ENCODE measurements at regions not wholly inside any gene's neighbourhood (a gene's known extent, or its start where the extent isn't known, plus 50 kb on each side); places are given as distances from the start of the nearest gene placed in this dataset.

GRCh38 chr14:101017209-101017608, 113.7 kb upstream of the RTL1 start:
- DNase-seq (ENCODE audit: low read depth, low spot score) = no peak
- TF ChIP-seq EZH2 (IDR thresholded peaks at IDR 0.05) = no peak
- H3K4me3 ChIP-seq = no peak overlapping the region
- no peak overlapping the region; the same call in 1 of the 2 replicates for H3K27ac ChIP-seq
- H3K9ac ChIP-seq (ENCODE audit: insufficient read length) = no peak overlapping the region
- H3K9me3 ChIP-seq (ENCODE audit: low read depth, low read length) = no peaks in the 10 kb centered on the region
- 0 out of 2 replicates have a peak, but pooled peaks cover 3% of the 10 kb centered on the region for H3K36me3 ChIP-seq (ENCODE audit: insufficient read depth, low read length)

GRCh38 chr14:101017806-101018560, 114.5 kb upstream of the RTL1 start:
- no peak overlapping the region for H3K9ac ChIP-seq (ENCODE audit: insufficient read length)
- H3K36me3 ChIP-seq (ENCODE audit: insufficient read depth, low read length) = peaks cover 5% of the 10 kb centered on the region; the same call in 1 of the 2 replicates
- TF ChIP-seq EZH2 (IDR thresholded peaks at IDR 0.05) = no peak
- TF ChIP-seq POLR2AphosphoS5 (IDR thresholded peaks at IDR 0.05; ENCODE audit: borderline replicate concordance, low read depth, low read length) = no peak
- no peak for TF ChIP-seq FOXP2 (optimal IDR thresholded peaks at IDR 0.05; ENCODE audit: control extremely low read depth, extremely low read length, insufficient read depth)
- no peak for DNase-seq (ENCODE audit: low read depth, low spot score)
- no peak overlapping the region for H3K4me3 ChIP-seq
- no peaks in the 10 kb centered on the region for H3K9me3 ChIP-seq (ENCODE audit: low read depth, low read length)
- no peak overlapping the region for H3K27ac ChIP-seq

- no peaks in the 10 kb centered on the region for H3K9me3 ChIP-seq (ENCODE audit: low read depth, low read length)
- H3K36me3 ChIP-seq (ENCODE audit: insufficient read depth, low read length) = peaks cover 9% of the 10 kb centered on the region; the same call in 1 of the 2 replicates
- H3K27ac ChIP-seq = no peak overlapping the region
- no peak overlapping the region for H3K4me3 ChIP-seq
- H3K9ac ChIP-seq (ENCODE audit: insufficient read length) = no peak overlapping the region
- TF ChIP-seq EZH2 (IDR thresholded peaks at IDR 0.05) = no peak
- no peak for TF ChIP-seq POLR2AphosphoS5 (IDR thresholded peaks at IDR 0.05; ENCODE audit: borderline replicate concordance, low read depth, low read length)
- no peak for TF ChIP-seq FOXP2 (optimal IDR thresholded peaks at IDR 0.05; ENCODE audit: control extremely low read depth, extremely low read length, insufficient read depth)
- DNase-seq (ENCODE audit: low read depth, low spot score) = no peak
Observed at GRCh38 chr14:101018561-101019290, 115.2 kb upstream of the RTL1 start.

- no peak for TF ChIP-seq FOXP2 (optimal IDR thresholded peaks at IDR 0.05; ENCODE audit: control extremely low read depth, extremely low read length, insufficient read depth)
- no peak for TF ChIP-seq EZH2 (IDR thresholded peaks at IDR 0.05)
- no peak for TF ChIP-seq POLR2AphosphoS5 (IDR thresholded peaks at IDR 0.05; ENCODE audit: borderline replicate concordance, low read depth, low read length)
- no peak for DNase-seq (ENCODE audit: low read depth, low spot score)
- Histone ChIP-seq H3K4me3 (no peak overlapping the region), H3K9me3 (ENCODE audit: low read depth, low read length) (no peaks in the 10 kb centered on the region), H3K27ac (no peak overlapping the region), H3K9ac (ENCODE audit: insufficient read length) (no peak overlapping the region), H3K36me3 (ENCODE audit: insufficient read depth, low read length) (peaks cover 7% of the 10 kb centered on the region; the same call in 1 of the 2 replicates)
Observed at GRCh38 chr14:101019541-101019940, 116.0 kb upstream of the RTL1 start.

- Histone ChIP-seq H3K9ac (ENCODE audit: insufficient read length) (no peak overlapping the region), H3K9me3 (ENCODE audit: low read depth, low read length) (no peaks in the 10 kb centered on the region), H3K4me3 (no peak overlapping the region), H3K36me3 (ENCODE audit: insufficient read depth, low read length) (peaks cover 7% of the 10 kb centered on the region; the same call in 1 of the 2 replicates), H3K27ac (no peak overlapping the region)
- TF ChIP-seq FOXP2 (optimal IDR thresholded peaks at IDR 0.05; ENCODE audit: control extremely low read depth, extremely low read length, insufficient read depth) (no peak), EZH2 (IDR thresholded peaks at IDR 0.05) (no peak), POLR2AphosphoS5 (IDR thresholded peaks at IDR 0.05; ENCODE audit: borderline replicate concordance, low read depth, low read length) (no peak)
- DNase-seq (ENCODE audit: low read depth, low spot score) = no peak
Observed at GRCh38 chr14:101019990-101020710, 116.6 kb upstream of the RTL1 start.

GRCh38 chr14:101020834-101021370, 117.4 kb upstream of the RTL1 start:
- no peak for TF ChIP-seq FOXP2 (optimal IDR thresholded peaks at IDR 0.05; ENCODE audit: control extremely low read depth, extremely low read length, insufficient read depth)
- no peak for TF ChIP-seq EZH2 (IDR thresholded peaks at IDR 0.05)
- no peak for TF ChIP-seq POLR2AphosphoS5 (IDR thresholded peaks at IDR 0.05; ENCODE audit: borderline replicate concordance, low read depth, low read length)
- Histone ChIP-seq H3K9ac (ENCODE audit: insufficient read length) (no peak overlapping the region), H3K27ac (no peak overlapping the region), H3K36me3 (ENCODE audit: insufficient read depth, low read length) (peaks cover 7% of the 10 kb centered on the region; the same call in 1 of the 2 replicates), H3K9me3 (ENCODE audit: low read depth, low read length) (no peaks in the 10 kb centered on the region), H3K4me3 (no peak overlapping the region)
- DNase-seq (ENCODE audit: low read depth, low spot score) = no peak

GRCh38 chr14:101022121-101022520, 118.6 kb upstream of the RTL1 start:
- no peak overlapping the region for H3K27ac ChIP-seq
- no peak for DNase-seq (ENCODE audit: low read depth, low spot score)
- no peak for TF ChIP-seq EZH2 (IDR thresholded peaks at IDR 0.05)

GRCh38 chr14:101022916-101023435, 119.5 kb upstream of the RTL1 start:
- DNase-seq (ENCODE audit: low read depth, low spot score) = no peak
- H3K27ac ChIP-seq = no peak overlapping the region
- TF ChIP-seq FOXP2 (optimal IDR thresholded peaks at IDR 0.05; ENCODE audit: control extremely low read depth, extremely low read length, insufficient read depth) (no peak), EZH2 (IDR thresholded peaks at IDR 0.05) (no peak)
- H3K36me3 ChIP-seq (ENCODE audit: insufficient read depth, low read length) = peaks cover 9% of the 10 kb centered on the region; the same call in 1 of the 2 replicates
- H3K9ac ChIP-seq (ENCODE audit: insufficient read length) = no peak overlapping the region
- no peaks in the 10 kb centered on the region for H3K9me3 ChIP-seq (ENCODE audit: low read depth, low read length)
- no peak overlapping the region for H3K4me3 ChIP-seq

More at GRCh38 chr14:101022121-101022520, 118.6 kb upstream of the RTL1 start:
- Histone ChIP-seq H3K36me3 (ENCODE audit: insufficient read depth, low read length) (peaks cover 7% of the 10 kb centered on the region; the same call in 1 of the 2 replicates), H3K4me3 (no peak overlapping the region), H3K9ac (ENCODE audit: insufficient read length) (no peak overlapping the region), H3K9me3 (ENCODE audit: low read depth, low read length) (no peaks in the 10 kb centered on the region)

All from SK-N-MC (cell line).